Panc1 (cell line): ENCODE measurements at regions not wholly inside any gene's neighbourhood (a gene's known extent, or its start where the extent isn't known, plus 50 kb on each side); places are given as distances from the start of the nearest gene placed in this dataset.

Source experiments
- CTCF ChIP-seq: fragments of 450-650 bp; IDR thresholded peaks from 2 replicates; pipeline ENCODE4 v1.5.1; 2017; ENCODE audit warnings: mild to moderate bottlenecking
- POLR2AphosphoS5 ChIP-seq: IDR thresholded peaks from 2 replicates; pipeline ENCODE4 v1.6.1; 2012; ENCODE audit warnings: mild to moderate bottlenecking, low read depth, low read length, moderate library complexity

- TF ChIP-seq CTCF (no peak), POLR2AphosphoS5 (no peak)
These were observed 297.6 kb downstream of the IDS start for GRCh38 chrX:149207518-149207917.
